GM12872 (cell line): ENCODE measurements at regions not wholly inside any gene's neighbourhood (a gene's known extent, or its start where the extent isn't known, plus 50 kb on each side); places are given as distances from the start of the nearest gene placed in this dataset.

Experiments
- CTCF ChIP-seq: IDR thresholded peaks from 3 replicates; pipeline ENCODE4 v1.5.1; 2011; ENCODE audit warnings: low read depth, mild to moderate bottlenecking, low read length, moderate library complexity; ENCODE audit not compliant: insufficient read depth

GRCh38 chr7:10798044-10798443 is 175.6 kb upstream of the PHF14 start:
- no peak for TF ChIP-seq CTCF

GRCh38 chr7:10799475-10799874 is 174.2 kb upstream of the PHF14 start:
- no peak for TF ChIP-seq CTCF

- TF ChIP-seq CTCF, result no peak
These were observed 171.7 kb upstream of the PHF14 start for GRCh38 chr7:10802011-10802410.

GRCh38 chr7:10802526-10802925 is 171.1 kb upstream of the PHF14 start:
- TF ChIP-seq CTCF, result no peak

- no peak for TF ChIP-seq CTCF
These were observed 170.0 kb upstream of the PHF14 start for GRCh38 chr7:10803720-10804119.

GRCh38 chr7:10804770-10805169 is 168.9 kb upstream of the PHF14 start:
- TF ChIP-seq CTCF, result no peak

GRCh38 chr7:10815546-10815945 is 158.1 kb upstream of the PHF14 start:
- no peak for TF ChIP-seq CTCF

- TF ChIP-seq CTCF, result no peak
These were observed 152.5 kb upstream of the PHF14 start for GRCh38 chr7:10821156-10821555.
